CD4-positive, alpha-beta T cell treated with Interleukin-2 at 100 ng/mL for 4 hours (primary cell): ENCODE measurements at regions not wholly inside any gene's neighbourhood (a gene's known extent, or its start where the extent isn't known, plus 50 kb on each side); places are given as distances from the start of the nearest gene placed in this dataset.

ENCODE experiments used
- DNase-seq: peaks from one replicate; pipeline ENCODE4 v3.0.0-alpha.2; 2020; ENCODE audit warnings: low spot score

DNA sequence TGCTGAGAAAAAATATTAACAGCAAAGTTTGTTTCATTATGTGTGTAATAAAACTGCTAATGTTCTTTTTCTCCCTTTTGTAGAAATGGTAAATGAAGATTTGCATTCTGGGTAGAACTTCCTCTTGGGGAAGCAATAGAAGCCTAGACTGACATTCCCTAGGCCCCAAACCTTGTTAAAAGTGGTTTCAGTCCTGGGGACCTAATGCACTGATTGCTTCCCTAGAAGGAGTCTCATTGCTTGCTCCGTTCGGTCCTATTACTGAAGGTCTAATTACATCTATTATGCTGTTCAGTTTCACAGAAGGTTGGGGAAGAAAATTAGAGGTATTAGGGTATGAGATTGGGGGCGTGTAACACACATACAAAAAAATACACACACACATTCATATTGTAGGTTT, 893.8 kb downstream of the TLE4 start:
- DNase-seq: no peak

DNA sequence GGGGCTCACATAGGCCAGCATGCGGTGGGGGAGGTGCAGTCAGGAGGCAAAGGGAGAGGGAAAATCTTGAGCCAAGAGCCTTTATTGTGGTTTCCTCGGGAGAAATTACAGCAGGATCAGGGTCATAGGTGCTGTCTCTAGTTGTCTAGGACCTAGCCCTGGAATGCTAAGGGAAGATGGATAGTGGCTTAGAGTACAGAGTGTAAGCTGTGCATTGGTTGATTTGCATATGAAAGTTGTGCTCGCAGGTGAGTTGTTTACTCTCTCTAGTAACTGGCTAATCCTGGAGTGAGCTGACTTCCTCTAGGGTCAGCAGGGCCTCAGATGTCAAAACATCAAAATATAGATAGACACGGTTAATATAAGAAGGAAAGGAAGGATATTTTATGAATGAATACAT, 877.7 kb downstream of the TLE4 start:
- DNase-seq: no peak

DNA sequence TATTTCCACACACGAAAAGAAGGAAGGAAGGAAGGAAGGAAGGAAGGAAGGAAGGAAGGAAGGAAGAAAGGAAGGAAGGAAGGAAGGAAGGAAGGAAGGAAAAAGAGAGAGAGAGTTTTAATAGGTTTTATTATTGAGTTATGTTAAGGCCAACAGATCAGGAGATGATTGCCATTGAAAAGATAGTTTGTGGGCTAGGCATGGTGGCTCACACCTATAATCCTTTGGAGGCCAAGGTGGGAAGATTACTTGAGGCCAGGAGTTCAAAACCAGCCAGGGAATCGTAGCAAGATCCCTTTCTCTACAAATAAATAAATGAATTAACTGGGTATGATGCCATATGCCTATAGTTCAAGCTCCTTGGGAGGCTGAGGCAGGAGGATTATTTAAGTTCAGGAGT, 877.2 kb downstream of the TLE4 start:
- DNase-seq: no peak

DNA sequence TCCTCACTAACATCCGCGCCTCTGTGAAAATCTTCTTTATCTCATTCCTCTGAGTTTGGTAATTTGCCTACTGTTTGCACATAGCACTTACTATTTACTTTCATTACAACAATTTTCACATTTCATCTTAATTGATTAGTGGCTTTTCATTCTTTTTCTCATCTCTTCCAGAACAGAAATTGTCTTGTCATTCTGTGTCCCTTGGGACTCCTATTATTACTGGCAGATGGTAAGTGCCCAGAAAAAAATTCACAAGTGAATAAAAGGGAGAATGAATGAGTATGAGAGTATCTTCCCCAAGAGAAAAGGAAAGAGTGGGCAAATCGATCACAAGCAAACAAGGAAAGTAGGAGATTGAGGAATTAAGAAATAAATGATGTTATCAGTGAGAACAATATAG, 876.1 kb downstream of the TLE4 start:
- no peak for DNase-seq

- DNase-seq: no peak
Measured at GRCh38 chr9:80440724-80441123, 869.0 kb downstream of the TLE4 start.

DNA sequence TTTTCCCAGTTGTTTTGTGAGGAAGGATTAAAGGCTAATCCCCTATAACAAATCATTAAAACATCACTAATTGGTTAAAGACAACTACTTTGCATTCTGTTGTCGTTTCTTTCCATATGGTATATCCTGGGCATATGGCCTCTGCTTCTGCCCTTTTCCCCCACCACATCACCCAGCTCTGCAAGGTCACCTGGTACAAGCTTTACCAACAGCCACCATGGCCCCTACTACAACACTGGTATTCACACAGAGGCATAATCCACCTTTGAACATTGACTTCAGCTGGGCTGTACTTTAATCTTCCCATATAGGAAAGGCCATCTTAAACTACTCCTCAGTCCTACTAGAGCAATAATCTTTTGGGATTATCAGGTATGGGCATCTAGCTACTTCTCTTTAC, 866.1 kb downstream of the TLE4 start:
- no peak for DNase-seq

DNA sequence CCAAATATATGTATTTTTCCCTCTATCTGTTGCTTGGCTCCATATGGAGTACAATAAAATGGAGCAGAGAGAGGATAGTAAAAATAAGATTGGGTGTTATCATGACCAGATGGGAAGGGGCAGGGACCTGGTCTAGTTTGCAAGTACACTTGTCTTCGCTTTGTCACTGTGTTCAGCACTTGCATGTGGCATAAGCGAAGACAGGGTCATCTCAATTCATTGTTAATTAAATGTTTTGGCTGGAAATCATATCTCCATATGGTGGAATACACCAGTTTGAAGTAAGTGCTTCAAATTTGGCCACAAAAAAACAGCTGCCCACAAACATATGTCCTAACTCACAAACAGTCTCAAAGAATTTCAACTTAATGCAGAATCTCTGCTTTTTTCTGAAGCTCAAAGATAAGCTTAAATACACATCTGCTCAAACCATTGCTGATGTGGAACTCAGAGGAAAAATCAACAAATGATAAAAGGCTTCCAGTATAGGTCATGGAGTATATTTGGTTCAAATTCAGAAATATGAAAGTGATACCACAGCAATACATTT, 865.4 kb downstream of the TLE4 start:
- no peak for DNase-seq

GRCh38 chr9:80435591-80435990, 863.8 kb downstream of the TLE4 start:
- DNase-seq: no peak

DNA sequence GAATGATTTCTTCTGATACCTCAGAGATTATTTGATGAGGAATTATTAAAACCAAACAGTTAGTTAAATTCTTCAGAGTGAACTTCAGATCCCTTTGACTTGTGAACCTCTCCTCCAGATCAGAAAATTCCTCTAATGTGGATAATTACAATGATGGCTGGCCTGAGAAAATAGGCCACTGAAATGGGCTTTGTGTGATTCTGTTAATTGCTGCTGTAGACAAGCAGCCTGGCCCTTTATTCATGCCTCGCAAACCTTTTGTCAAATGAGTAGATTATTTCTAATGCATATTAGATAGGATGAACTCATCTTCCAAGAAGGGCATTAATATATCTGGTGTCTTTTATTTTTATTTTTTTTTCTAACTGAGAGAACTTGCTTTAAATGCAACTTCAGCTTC, 855.2 kb downstream of the TLE4 start:
- DNase-seq: no peak

DNA sequence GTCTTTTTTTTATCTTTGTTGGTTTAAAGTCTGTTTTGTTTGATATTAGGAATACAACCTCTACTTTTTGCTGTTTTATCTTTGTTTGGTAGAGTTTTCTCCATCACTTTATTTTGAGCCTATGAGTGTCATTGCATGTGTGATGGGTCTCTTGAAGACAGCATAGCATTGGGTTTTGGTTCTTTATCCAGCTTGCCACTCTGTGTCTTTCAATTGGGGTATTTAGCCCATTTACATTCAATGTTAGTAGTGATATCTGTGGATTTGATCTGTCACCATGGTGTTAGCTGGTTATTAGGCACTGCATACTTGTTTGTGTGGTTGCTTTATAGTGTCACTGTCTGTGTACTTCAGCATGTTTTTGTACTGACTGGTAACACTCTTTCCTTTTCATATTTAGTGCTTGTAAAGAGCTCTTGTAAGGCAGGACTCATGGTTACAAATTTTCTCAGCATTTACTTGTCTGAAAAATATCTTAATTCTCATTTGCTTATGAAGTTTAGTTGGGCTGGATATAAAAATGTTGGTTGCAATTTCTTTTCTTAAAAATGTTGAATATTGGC, 845.5 kb downstream of the TLE4 start:
- DNase-seq: no peak

- DNase-seq: no peak
Measured at GRCh38 chr9:80410106-80410505, 838.3 kb downstream of the TLE4 start.

DNA sequence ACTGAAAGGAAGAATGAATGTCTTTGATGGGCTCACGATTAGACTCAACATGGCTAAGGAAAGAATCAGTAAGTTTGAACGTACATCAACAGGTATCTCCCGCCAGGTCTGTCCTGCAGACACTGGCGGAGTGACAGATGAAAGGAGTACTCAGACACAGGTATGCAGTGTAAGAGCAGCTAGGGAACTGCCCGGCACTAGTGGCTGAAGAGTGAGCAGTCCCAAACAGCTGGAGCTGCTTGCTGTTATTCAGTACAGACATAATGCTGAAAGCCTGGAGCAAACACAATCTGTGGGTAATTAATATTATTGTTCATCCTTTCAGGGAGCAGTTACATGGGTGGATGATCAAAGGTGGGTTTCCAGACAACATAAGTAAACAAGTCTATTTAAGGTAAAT, 835.5 kb downstream of the TLE4 start:
- no peak for DNase-seq

DNA sequence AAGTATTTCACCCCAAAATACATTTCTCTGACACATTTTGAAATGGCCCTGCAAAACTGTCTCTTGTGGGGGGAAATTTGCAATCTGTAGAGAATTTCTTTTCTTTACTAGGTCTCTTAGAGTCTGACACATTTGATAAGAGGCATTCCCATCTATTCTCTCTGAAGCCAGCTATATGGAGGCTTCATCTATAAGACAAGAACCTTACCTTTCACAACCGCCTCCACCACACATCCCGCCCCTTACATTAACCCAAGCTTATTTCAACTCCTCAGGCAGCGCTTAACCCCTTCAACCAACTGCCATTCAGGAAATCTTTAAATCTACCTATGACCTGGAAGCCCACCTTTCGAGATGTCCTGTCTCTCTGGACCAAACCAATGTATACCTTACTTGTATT, 829.5 kb downstream of the TLE4 start:
- no peak for DNase-seq

DNA sequence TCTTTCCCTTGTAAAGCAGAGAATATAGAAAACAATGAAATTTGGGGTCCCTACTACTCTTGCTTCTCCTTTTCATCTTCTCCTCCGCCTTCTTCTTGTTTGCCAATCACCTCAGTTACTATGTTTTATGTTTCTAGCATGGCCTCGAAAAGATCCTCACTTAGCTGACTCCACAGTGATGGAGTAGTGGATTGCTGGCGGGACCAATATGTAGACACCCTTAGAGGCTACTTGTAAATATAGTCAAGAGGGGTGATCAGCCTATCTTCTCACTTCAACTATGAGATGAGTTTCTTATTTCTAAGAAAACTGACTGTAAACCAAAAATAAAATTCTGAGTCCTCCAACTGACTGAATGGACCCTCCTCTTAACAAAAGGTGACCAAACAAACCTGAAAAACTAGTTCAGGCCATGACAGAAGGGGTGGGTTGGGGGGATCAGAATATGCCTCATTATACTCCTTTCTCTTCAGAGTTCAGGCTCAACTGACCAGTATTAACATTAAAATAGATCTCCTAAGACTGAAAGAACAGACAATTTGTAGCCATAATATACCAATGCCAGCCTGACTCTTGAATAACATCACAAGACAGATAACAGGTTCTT, 829.0 kb downstream of the TLE4 start:
- DNase-seq: no peak

DNA sequence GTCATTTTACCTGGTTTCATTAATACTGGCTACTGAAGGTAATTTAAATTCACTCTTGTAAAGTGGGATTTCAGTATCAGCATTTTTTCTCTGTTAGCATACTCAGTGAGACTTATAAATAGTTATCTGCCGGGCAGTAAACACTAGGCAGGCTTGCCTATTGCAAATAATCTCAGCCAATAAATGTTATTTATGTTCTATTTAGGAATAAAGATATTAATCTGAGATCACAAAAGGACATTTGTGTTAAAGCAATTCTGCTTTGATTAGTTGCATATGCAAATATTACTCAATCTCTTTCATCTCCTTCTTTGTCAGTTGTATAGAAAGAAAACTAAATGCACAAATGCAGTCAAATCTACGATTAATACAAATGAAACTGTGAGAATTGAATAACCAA, 827.8 kb downstream of the TLE4 start:
- DNase-seq: no peak

DNA sequence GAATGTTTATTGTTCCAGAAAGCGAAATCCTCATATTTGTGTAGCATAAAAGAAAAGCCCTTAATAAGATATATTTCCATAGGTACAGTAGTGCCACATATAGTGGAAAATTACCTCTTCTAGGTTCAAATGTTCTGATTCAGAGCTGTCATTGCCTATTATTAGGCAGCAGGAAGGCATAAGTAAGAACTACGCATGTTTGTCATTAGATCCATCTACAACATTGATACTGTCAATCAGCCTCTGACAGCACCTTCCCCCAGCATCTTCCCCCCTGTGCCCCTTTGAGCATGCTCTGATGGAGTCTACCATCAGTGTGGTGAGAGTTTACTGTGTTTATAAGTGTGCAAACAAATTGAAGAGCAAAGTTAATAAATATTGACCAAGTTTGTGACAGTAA, 816.1 kb downstream of the TLE4 start:
- DNase-seq: no peak

DNA sequence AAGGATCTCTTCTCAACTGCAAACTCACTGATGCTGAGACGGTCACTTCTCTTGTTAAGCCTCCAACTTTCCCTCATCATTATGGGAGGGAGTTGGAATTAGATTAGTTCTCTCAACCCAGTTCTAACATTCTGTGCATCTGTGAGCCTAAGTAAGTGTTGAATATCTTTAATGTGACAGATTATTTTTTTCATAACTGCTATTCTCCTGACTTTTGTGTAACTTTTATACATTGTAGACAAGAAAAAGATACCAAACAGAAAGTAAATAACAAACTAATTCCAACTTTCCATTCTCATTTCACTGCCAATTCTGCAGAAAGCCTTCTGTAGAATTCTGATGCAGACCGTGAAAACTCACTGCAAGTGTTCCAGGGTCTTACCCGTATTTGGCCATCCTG, 813.5 kb downstream of the TLE4 start:
- no peak for DNase-seq

GRCh38 chr9:80383331-80383730, 811.6 kb downstream of the TLE4 start:
- no peak for DNase-seq

DNA sequence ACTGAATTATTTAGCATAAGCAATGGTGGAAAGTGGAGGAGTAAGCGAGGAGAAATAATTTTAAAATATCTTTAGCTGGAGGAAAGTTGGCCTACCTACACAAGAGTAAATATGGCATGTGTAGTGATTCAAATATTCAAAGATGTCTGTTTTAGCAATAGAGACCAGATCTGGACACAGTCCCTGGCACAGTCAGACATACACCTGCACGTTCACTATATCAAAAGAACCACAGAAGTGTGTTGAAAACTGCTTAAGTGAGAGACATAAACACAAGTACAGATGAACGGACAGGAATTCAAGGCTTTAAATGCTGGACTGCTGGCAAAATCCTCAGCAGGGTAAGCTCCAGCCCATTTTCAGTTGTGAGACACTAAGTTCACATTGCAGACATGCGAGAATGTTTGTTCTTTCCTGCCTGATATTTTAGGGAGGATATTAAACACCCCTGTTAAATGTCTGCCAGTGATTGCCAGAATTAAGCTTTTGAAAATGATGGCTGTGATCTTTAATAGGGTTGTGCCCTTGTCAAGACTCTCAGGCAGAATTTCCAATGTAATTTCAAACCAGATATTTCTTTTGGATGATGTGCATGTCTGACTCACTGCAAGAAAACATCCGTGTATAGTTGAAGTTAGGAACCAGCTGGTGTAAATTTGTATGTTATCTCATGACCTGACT, 810.6 kb downstream of the TLE4 start:
- DNase-seq: no peak

GRCh38 chr9:80380301-80380700, 808.5 kb downstream of the TLE4 start:
- no peak for DNase-seq

- no peak for DNase-seq
Measured at GRCh38 chr9:80378669-80379293, 807.0 kb downstream of the TLE4 start.

DNA sequence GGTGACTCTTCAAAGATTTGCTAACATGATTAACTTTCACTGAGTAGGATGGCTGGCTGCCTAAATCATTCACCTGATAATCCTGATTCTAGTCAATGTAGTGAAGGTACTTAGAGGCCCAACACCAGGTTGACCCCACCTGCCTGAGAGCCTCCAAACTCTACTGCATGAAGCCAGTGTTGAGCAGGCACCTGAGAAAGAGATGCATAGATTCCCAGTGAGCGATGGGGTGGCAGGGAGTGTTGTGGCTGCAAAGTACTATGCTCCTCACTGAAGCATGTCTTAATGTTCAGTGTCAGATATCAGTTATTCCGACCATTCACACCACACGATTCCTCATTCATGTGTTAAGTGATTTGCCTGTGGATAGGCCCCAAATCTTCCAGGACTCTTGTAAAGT, 804.4 kb downstream of the TLE4 start:
- DNase-seq: no peak

DNA sequence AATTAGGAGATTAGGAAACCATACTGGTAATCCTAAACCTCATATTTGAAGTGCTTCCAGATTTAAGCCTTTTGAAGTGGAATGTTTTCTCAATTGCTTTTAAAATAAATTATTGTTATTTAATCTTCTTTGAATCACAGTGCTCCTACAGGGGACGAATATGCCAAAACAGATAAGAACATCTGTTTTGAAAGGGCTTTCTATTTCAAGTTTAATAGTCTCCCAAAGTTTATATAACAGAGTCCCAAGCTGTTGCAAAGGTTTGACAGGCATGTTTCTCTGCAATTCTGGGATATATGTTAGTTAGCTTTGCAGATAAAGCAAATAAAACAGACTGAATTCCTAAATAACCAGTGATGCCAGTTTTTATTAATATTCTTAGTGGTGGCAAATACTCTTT, 803.7 kb downstream of the TLE4 start:
- no peak for DNase-seq
